ENCODE measurements at regions not wholly inside any gene's neighbourhood (a gene's known extent, or its start where the extent isn't known, plus 50 kb on each side); places are given as distances from the start of the nearest gene placed in this dataset.

- Mint-ChIP-seq H3K4me3 (no peak overlapping the region), H3K27me3 (ENCODE audit: low read depth) (no peaks in the 10 kb centered on the region), H3K36me3 (ENCODE audit: low read depth) (peaks cover 1% of the 10 kb centered on the region), H3K4me1 (ENCODE audit: low read depth) (no peaks in the 10 kb centered on the region), H3K27ac (no peak overlapping the region), H3K9me3 (peaks cover 20% of the 10 kb centered on the region)
- CTCF ChIA-PET, result no interaction called here
- intact Hi-C loops (cut with micrococcal nuclease), result no loop called here
- no peak for DNase-seq
Observed at GRCh38 chr2:139622691-139623090, 842.5 kb upstream of the NXPH2 start.

- Mint-ChIP-seq H3K4me3 (no peak overlapping the region), H3K36me3 (ENCODE audit: low read depth) (peaks cover 1% of the 10 kb centered on the region), H3K27ac (no peak overlapping the region), H3K27me3 (ENCODE audit: low read depth) (no peaks in the 10 kb centered on the region), H3K9me3 (peaks cover 19% of the 10 kb centered on the region), H3K4me1 (ENCODE audit: low read depth) (no peaks in the 10 kb centered on the region)
- CTCF ChIA-PET, result no interaction called here
- DNase-seq, result no peak
- intact Hi-C loops (cut with micrococcal nuclease), result no loop called here
Observed at GRCh38 chr2:139617747-139618146, 837.6 kb upstream of the NXPH2 start.

- Mint-ChIP-seq H3K4me3 (no peak overlapping the region), H3K36me3 (ENCODE audit: low read depth) (no peaks in the 10 kb centered on the region), H3K27ac (no peak overlapping the region), H3K9me3 (peaks cover 10% of the 10 kb centered on the region), H3K27me3 (ENCODE audit: low read depth) (no peaks in the 10 kb centered on the region), H3K4me1 (ENCODE audit: low read depth) (no peaks in the 10 kb centered on the region)
- intact Hi-C loops (cut with micrococcal nuclease), result no loop called here
- CTCF ChIA-PET, result no interaction called here
- no peak for DNase-seq
Observed at GRCh38 chr2:139613264-139613663, 833.1 kb upstream of the NXPH2 start.

GRCh38 chr2:139610512-139610911, 830.3 kb upstream of the NXPH2 start:
- Mint-ChIP-seq H3K36me3 (ENCODE audit: low read depth) (no peaks in the 10 kb centered on the region), H3K4me3 (no peak overlapping the region), H3K27me3 (ENCODE audit: low read depth) (no peaks in the 10 kb centered on the region), H3K9me3 (peaks cover 16% of the 10 kb centered on the region), H3K27ac (no peak overlapping the region), H3K4me1 (ENCODE audit: low read depth) (no peaks in the 10 kb centered on the region)
- intact Hi-C loops (cut with micrococcal nuclease), result no loop called here
- no peak for DNase-seq
- CTCF ChIA-PET, result no interaction called here

GRCh38 chr2:139609109-139609508, 828.9 kb upstream of the NXPH2 start:
- Mint-ChIP-seq H3K27me3 (ENCODE audit: low read depth) (no peaks in the 10 kb centered on the region), H3K4me1 (ENCODE audit: low read depth) (no peaks in the 10 kb centered on the region), H3K4me3 (no peak overlapping the region), H3K27ac (no peak overlapping the region), H3K9me3 (peaks cover 19% of the 10 kb centered on the region), H3K36me3 (ENCODE audit: low read depth) (no peaks in the 10 kb centered on the region)
- CTCF ChIA-PET, result no interaction called here
- intact Hi-C loops (cut with micrococcal nuclease), result no loop called here
- no peak for DNase-seq

- Mint-ChIP-seq H3K27ac (no peak overlapping the region), H3K4me1 (ENCODE audit: low read depth) (no peaks in the 10 kb centered on the region), H3K9me3 (peaks cover 16% of the 10 kb centered on the region), H3K4me3 (no peak overlapping the region), H3K27me3 (ENCODE audit: low read depth) (no peaks in the 10 kb centered on the region), H3K36me3 (ENCODE audit: low read depth) (no peaks in the 10 kb centered on the region)
- CTCF ChIA-PET, result no interaction called here
- intact Hi-C loops (cut with micrococcal nuclease), result no loop called here
- no peak for DNase-seq
Observed at GRCh38 chr2:139605668-139606067, 825.5 kb upstream of the NXPH2 start.

GRCh38 chr2:139600166-139600565, 820.0 kb upstream of the NXPH2 start:
- Mint-ChIP-seq H3K27ac (no peak overlapping the region), H3K27me3 (ENCODE audit: low read depth) (no peaks in the 10 kb centered on the region), H3K4me1 (ENCODE audit: low read depth) (no peaks in the 10 kb centered on the region), H3K4me3 (no peak overlapping the region), H3K36me3 (ENCODE audit: low read depth) (no peaks in the 10 kb centered on the region), H3K9me3 (peaks cover 3% of the 10 kb centered on the region)
- no peak for DNase-seq
- CTCF ChIA-PET, result interaction anchor here (0.6 kb wide), 1 partner anchor 188 kb away, joined by 4 read pairs; no protein-coding TSS in a partner anchor
- intact Hi-C loops (cut with micrococcal nuclease), result no loop called here

- peaks cover 1% of the 10 kb centered on the region for H3K9me3 Mint-ChIP-seq
- intact Hi-C loops (cut with micrococcal nuclease), result no loop called here
- H3K36me3 Mint-ChIP-seq (ENCODE audit: low read depth), result no peaks in the 10 kb centered on the region
- CTCF ChIA-PET, result no interaction called here
- DNase-seq, result no peak
- H3K4me3 Mint-ChIP-seq, result no peak overlapping the region
- no peak overlapping the region for H3K27ac Mint-ChIP-seq
- no peaks in the 10 kb centered on the region for H3K4me1 Mint-ChIP-seq (ENCODE audit: low read depth)
- no peaks in the 10 kb centered on the region for H3K27me3 Mint-ChIP-seq (ENCODE audit: low read depth)
Observed at GRCh38 chr2:139585101-139585500, 804.9 kb upstream of the NXPH2 start.

GRCh38 chr2:139574371-139574770, 794.2 kb upstream of the NXPH2 start:
- Mint-ChIP-seq H3K4me3 (no peak overlapping the region), H3K36me3 (ENCODE audit: low read depth) (no peaks in the 10 kb centered on the region), H3K4me1 (ENCODE audit: low read depth) (no peaks in the 10 kb centered on the region), H3K27ac (no peak overlapping the region), H3K27me3 (ENCODE audit: low read depth) (no peaks in the 10 kb centered on the region), H3K9me3 (peaks cover 17% of the 10 kb centered on the region)
- intact Hi-C loops (cut with micrococcal nuclease), result no loop called here
- CTCF ChIA-PET, result no interaction called here
- no peak for DNase-seq

- intact Hi-C loops (cut with micrococcal nuclease), result no loop called here
- H3K36me3 Mint-ChIP-seq (ENCODE audit: low read depth), result no peaks in the 10 kb centered on the region
- H3K4me1 Mint-ChIP-seq (ENCODE audit: low read depth), result no peaks in the 10 kb centered on the region
- CTCF ChIA-PET, result no interaction called here
- no peaks in the 10 kb centered on the region for H3K27me3 Mint-ChIP-seq (ENCODE audit: low read depth)
- H3K4me3 Mint-ChIP-seq, result no peak overlapping the region
- H3K27ac Mint-ChIP-seq, result no peak overlapping the region
- peaks cover 6% of the 10 kb centered on the region for H3K9me3 Mint-ChIP-seq
- no peak for DNase-seq
Observed at GRCh38 chr2:139556789-139557188, 776.6 kb upstream of the NXPH2 start.

GRCh38 chr2:139550873-139551272, 770.7 kb upstream of the NXPH2 start:
- intact Hi-C loops (cut with micrococcal nuclease), result no loop called here
- Mint-ChIP-seq H3K4me3 (no peak overlapping the region), H3K9me3 (peaks cover 6% of the 10 kb centered on the region), H3K36me3 (ENCODE audit: low read depth) (no peaks in the 10 kb centered on the region), H3K27me3 (ENCODE audit: low read depth) (no peaks in the 10 kb centered on the region), H3K4me1 (ENCODE audit: low read depth) (no peaks in the 10 kb centered on the region), H3K27ac (no peak overlapping the region)
- no peak for DNase-seq
- CTCF ChIA-PET, result no interaction called here

- H3K9me3 Mint-ChIP-seq, result peaks cover 5% of the 10 kb centered on the region
- H3K27ac Mint-ChIP-seq, result no peak overlapping the region
- H3K27me3 Mint-ChIP-seq (ENCODE audit: low read depth), result no peaks in the 10 kb centered on the region
- H3K4me3 Mint-ChIP-seq, result no peak overlapping the region
- H3K4me1 Mint-ChIP-seq (ENCODE audit: low read depth), result no peaks in the 10 kb centered on the region
- intact Hi-C loops (cut with micrococcal nuclease), result no loop called here
- no peak for DNase-seq
- H3K36me3 Mint-ChIP-seq (ENCODE audit: low read depth), result no peaks in the 10 kb centered on the region
- CTCF ChIA-PET, result no interaction called here
Observed at GRCh38 chr2:139550341-139550740, 770.2 kb upstream of the NXPH2 start.

GRCh38 chr2:139544186-139544851, 764.1 kb upstream of the NXPH2 start:
- no peak overlapping the region for H3K4me3 Mint-ChIP-seq
- no peak for DNase-seq

More at GRCh38 chr2:139544186-139544851, 764.1 kb upstream of the NXPH2 start:
- H3K9me3 Mint-ChIP-seq, result peaks cover 17% of the 10 kb centered on the region
- no peaks in the 10 kb centered on the region for H3K4me1 Mint-ChIP-seq (ENCODE audit: low read depth)
- intact Hi-C loops (cut with micrococcal nuclease), result no loop called here
- no peak overlapping the region for H3K27ac Mint-ChIP-seq
- H3K27me3 Mint-ChIP-seq (ENCODE audit: low read depth), result no peaks in the 10 kb centered on the region
- no peaks in the 10 kb centered on the region for H3K36me3 Mint-ChIP-seq (ENCODE audit: low read depth)
- CTCF ChIA-PET, result no interaction called here
